ENCODE measurements at regions not wholly inside any gene's neighbourhood (a gene's known extent, or its start where the extent isn't known, plus 50 kb on each side); places are given as distances from the start of the nearest gene placed in this dataset.
"Not testable (repeated sequence)": the region's sequence is repeated elsewhere in the genome, so short reads cannot be mapped to it uniquely, and the experiment has no call there.

- DNase-seq, result no peak
These were observed 142.7 kb upstream of the FBXL17 start for GRCh38 chr5:108524564-108524963.

GRCh38 chr5:108523360-108523759 is 141.5 kb upstream of the FBXL17 start:
- DNase-seq, result no peak

GRCh38 chr5:108521841-108522506 is 140.1 kb upstream of the FBXL17 start:
- DNase-seq, result no peak

DNA sequence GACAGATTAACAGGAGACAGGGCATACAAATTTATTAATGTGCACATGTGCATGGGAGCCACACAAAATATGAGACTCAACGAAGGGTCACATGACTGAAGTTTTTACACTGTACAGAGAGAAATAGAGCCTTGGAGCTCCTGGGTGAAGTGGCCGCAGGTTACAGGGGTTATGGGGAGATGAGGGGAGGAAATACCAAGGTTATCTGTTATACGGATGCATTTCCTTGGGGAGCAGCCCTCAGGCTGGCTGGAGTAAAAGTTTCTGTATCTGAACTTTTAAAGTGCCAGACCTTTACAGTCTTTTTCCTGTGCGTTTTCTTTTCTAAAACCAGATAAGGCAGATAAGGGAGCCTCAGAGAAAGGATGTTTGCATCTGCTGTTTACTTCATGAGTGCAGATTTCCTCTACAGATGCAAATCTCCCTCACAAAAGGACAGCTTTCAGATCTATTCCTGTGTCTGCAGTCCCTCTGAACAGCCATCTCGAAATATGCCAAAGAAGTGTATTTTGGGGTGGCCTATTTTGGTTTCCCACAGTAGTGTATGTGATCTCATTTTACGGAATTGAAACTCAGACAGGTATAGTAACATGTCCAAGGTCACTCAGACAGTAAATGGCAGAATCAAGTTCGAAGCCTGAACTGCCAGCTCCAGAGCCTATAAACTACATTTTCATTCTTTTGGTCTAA is 139.3 kb upstream of the FBXL17 start:
- no peak for DNase-seq

DNA sequence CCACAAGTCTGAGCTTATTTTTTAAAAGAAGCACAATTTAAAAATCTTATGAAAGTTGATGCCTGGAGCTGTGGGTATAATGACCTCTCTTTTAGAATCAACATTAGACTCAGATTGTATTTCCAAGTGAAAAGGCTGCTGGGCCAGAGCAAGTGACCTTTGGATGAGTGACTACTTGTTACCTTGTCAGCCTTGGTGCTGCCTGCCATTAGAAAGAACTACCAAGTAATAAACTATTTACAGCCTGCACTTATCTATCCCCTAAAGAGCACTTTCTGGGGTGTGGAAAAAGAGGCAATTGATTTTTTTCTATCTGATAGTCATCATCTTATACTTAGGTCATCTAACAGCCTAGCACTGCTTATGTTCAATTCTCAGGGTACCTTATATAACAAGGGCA is 134.9 kb upstream of the FBXL17 start:
- DNase-seq, result no peak

DNA sequence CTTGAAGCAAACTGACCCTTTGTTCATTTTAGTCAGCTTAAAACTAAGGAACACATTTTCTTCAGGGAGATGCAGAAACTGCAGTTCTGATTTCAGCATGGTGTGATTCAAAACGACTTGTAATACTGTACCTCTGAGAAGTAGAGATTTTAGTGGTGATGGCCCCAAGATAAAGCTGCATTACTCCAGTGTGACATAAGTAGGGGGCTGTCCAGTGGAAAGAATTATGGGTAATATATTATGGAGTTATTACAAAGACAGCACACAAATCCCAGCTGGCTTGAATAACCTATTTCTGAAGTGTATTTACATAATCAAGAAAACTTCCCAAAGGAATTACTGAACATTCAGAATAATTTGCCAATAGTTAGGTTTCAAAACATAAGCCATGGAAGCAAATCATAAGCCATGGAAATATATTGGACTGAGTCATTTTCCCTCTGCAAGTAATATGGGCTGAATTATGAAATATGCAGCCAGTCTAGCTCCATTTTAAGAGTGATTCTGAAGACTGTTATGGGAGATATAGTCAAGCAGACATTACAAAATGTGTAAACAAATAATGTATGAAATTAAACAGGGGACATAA is 133.7 kb upstream of the FBXL17 start:
- no peak for DNase-seq

DNA sequence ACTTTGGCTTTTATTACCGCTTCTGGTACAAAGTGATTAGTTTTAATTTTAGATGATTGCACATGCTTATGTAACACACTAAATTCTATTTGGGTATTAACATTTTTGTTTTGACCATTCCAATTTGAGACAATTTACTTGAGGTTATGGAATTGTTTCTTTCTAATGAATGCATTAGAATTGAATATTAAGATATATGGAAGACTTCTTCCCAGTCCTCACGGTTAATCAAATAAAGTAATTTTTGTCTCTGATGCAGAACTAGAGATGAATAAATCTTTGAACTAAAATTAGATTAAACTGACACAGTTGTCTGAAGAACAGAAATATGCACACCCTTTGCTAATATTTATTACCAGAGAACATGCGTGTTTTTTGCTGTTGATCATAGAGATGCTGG is 127.1 kb upstream of the FBXL17 start:
- DNase-seq, result no peak

DNA sequence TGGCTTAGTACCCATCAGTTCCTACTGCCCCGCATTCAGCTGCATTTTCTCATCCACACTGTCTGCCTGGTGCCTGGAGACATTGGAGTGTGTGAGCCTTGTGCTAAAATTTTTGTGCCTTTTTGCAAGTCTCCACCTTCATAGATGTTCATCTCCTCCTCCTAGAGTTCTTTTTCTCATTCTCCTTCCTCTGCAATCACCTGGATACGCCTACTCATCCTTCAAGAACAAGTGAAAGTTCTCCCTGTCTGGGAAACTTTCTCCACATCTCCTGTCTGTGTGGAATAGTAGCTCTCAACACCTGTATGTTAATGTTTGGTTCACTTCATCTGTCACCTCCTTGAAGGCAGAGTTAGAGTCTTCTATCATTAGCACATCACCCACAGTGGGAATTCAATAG is 125.7 kb upstream of the FBXL17 start:
- DNase-seq, result no peak

DNA sequence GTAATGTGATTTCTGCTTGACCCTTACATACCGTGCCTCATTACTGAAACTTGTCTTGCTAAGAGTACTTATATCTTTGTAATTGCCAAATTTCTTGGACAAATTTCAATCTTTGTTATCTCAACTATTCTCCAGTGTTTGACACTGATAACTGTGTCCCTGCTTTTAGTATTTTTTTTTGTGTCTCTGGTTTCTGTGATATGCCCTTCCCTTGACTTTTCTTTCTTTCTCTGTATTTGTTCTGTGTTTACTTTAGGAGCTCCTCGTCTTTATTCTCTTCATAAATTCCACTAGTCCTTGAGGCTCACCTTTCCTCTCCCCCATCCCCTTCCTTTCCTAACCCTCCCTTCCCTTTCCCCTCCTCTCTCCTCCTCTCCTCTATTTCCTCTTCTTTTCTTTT is 123.7 kb upstream of the FBXL17 start:
- no peak for DNase-seq

- DNase-seq, result no peak
These were observed 123.1 kb upstream of the FBXL17 start for GRCh38 chr5:108504974-108505373.

- no peak for DNase-seq
These were observed 122.1 kb upstream of the FBXL17 start for GRCh38 chr5:108503986-108504385.

DNA sequence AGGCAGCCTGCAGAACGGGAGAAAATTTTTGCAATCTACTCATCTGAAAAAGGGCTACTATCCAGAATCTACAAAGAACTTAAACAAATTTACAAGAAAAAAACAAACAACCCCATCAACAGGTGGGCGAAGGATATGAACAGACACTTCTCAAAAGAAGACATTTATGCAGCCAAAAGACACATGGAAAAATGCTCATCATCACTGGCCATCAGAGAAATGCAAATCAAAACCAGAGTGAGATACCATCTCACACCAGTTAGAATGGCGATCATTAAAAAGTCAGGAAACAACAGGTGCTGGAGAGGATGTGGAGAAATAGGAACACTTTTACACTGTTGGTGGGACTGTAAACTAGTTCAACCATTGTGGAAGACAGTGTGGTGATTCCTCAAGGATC is 113.7 kb upstream of the FBXL17 start:
- not testable (repeated sequence) for DNase-seq

GRCh38 chr5:108487951-108488350 is 106.1 kb upstream of the FBXL17 start:
- no peak for DNase-seq

DNA sequence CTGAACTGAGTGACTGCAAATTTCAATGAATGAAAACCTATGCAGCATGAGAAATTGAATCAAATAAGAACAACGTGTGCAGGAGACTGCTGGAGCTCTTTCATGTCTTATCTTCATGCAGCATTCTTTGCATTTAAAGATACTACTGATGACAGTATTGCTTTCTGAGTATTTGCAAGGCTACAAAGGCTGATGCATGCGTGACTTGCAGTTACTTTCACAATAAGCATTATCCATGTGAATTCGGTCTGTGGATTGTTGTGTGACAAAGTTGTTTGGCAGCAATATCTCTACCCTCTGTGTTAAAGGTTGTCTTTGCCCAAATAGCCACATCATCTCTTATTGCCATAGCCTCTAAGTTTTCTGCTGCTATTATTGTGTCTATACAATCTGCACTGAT is 102.1 kb upstream of the FBXL17 start:
- DNase-seq, result no peak

DNA sequence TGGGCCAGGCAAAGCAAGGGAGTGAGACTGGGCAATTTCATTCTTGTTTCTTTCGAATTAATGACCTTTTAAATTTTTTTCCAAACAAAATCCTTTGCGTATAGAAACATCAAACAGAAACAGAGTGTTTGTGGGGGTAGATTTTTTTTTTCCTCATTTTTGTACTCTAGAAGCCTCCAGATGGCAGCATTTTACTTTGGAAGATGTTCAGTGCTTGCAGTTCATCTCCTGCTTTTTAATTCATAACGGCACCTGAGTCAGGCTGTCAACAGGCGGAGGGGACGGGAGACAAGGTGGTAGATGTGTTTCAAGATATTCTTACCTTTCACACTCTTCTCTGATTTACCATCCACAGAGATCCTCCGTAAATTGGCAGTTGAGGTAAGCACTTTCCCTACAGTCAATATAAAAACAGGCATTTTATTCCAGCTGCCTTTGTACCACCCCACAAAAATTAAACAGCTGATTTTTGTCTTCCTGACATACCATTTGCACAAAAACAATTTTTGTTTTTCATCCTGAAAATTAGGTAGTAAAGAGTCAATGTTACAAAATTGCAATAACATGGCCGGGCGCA is 99.5 kb upstream of the FBXL17 start:
- no peak for DNase-seq

DNA sequence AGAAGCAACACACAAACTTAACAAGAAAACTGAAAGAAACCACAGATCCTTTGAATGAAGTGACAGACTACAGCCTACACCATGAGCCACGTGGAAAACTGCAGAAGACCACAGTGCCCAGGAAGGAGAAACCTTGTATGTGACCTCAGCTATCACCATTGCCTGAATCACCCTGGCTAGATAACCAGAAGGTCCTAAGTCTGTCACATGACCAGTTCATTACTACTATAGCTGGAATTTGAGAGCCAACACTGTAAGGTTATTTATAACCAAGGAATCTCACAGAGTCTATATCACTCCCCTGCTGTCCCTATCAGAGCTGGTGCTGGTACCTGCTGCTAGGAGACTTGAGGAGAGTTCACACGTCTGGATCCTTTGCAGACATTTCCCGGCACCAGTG is 90.3 kb upstream of the FBXL17 start:
- DNase-seq, result no peak

- no peak for DNase-seq
These were observed 85.7 kb upstream of the FBXL17 start for GRCh38 chr5:108467563-108467962.

DNA sequence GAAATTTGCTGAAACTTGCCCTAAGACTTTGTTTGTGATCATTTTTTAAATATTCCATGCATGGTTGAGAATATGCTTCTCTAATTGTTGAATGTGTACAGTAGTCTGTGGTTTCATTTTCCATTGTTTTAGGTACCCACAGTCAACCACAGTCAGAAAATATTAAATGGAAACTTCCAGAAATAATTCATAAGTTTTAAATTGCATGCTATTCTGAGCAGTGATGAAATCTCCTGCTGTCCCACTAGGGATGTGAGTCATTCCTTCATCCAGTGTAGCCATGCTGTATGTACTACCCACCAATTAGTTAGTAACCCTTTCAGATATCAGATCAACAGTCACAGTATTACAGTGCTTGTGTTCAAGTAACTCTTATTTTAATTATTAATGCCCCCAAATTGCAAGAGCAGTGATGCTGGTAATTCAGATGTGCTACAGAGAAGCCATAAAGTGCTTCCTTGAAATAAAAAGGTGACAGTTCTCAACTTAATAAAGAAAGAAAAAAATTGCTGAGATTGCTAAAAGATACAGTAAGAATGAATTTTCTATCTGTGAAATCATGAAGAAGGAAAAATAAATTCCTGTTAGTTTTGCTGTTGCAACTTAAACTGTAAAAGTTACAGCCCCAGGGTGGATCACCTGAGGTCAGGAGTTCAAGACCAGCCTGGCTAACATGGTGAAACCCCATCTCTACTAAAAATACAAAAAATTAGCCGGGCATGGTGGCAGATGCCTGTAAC is 79.9 kb upstream of the FBXL17 start:
- no peak for DNase-seq

- DNase-seq, result no peak
These were observed 77.9 kb upstream of the FBXL17 start for GRCh38 chr5:108459769-108460168.

GRCh38 chr5:108451269-108451668 is 69.4 kb upstream of the FBXL17 start:
- no peak for DNase-seq

DNA sequence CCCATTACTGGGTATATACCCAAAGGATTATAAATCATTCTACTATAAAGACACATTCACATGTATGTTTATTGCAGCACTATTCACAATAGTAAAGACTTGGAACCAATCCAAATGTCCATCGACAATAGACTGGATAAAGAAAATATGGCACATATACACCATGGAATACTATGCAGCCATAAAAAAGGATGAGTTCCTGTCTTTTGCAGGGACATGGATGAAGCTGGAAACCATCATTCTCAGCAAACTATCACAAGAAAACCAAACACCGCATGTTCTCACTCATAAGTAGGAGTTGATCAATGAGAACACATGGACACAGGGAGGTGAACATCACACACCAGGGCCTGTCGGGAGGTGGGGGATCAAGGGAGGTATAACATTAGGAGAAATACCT is 62.2 kb upstream of the FBXL17 start:
- not testable (repeated sequence) for DNase-seq

DNA sequence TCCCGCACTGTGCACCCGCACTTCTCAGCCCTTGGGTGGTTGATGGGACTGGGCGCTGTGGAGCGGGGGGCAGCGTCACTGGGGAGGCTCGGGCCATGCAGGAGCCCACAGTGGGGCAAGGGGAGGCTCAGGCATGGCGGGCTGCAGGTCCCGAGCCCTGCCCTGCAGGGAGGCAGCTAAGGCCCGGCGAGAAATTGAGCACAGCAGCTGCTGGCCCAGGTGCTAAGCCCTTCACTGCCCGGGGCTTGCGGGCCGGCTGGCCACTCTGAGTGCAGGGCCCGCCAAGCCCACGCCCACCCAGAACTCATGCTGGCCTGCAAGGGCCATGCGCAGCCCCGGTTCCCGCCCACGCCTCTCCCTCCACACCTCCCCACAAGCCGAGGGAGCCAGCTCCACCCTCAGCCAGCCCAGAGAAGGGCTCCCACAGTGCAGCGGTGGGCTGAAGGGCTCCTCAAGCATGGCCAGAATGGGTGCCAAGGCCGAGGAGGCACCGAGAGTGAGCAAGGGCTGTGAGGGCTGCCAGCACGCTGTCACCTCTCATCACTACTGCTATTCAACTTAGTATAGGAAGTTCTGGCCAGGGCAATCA is 60.3 kb upstream of the FBXL17 start:
- DNase-seq, result not testable (repeated sequence)

GRCh38 chr5:108437425-108437824 is 55.5 kb upstream of the FBXL17 start:
- DNase-seq, result no peak
